ENCODE measurements at regions not wholly inside any gene's neighbourhood (a gene's known extent, or its start where the extent isn't known, plus 50 kb on each side); places are given as distances from the start of the nearest gene placed in this dataset.

- TF ChIP-seq POLR2A (IDR thresholded peaks at IDR 0.05; ENCODE audit: low read depth, low read length) (no peak), POLR2AphosphoS5 (IDR thresholded peaks at IDR 0.05; ENCODE audit: low read depth, low read length) (no peak)
Observed at GRCh38 chr4:153039542-153040185, 103.5 kb downstream of the FHDC1 start.
